HCT116 (cell line): ENCODE measurements at regions not wholly inside any gene's neighbourhood (a gene's known extent, or its start where the extent isn't known, plus 50 kb on each side); places are given as distances from the start of the nearest gene placed in this dataset.

ENCODE experiments used
- ATAC-seq: fragments of 200-7000 bp; cut with Tn5 transposase; 2 replicates; pipeline ENCODE4 v1.9.1; 2020; ENCODE audit warnings: mild to moderate bottlenecking, moderate library complexity
- BruUV-seq: library from RNA; stranded (reverse); fragments of 400-500 nt; replicated peaks from 2 replicates; lab custom pipeline; 2021; lab: Mats Ljungman, UMichigan
- CTCF ChIA-PET: fragments of 300-600 bp; sonication (Branson Sonifier 250); formaldehyde crosslinking; loops from one replicate; lab custom pipeline; 2021; ENCODE audit warnings: antibody characterized with exemption; lab: Charles Lee
- POLR2A ChIA-PET: fragments of 300-600, 350-600 bp; sonication (Branson Sonifier 250); formaldehyde crosslinking; loops from one replicate; lab custom pipeline; 2021; ENCODE audit warnings: antibody characterized with exemption; lab: Charles Lee
- RAD21 ChIA-PET, 2 experiments: fragments of 300-600 bp; sonication (Branson Sonifier 250); formaldehyde crosslinking; loops; one replicate each; lab custom pipeline; 2023; ENCODE audit warnings: low total read pairs in 2 of 2; ENCODE audit not compliant: uncharacterized antibody in 2 of 2, unreplicated experiment in 2 of 2, low non-redundant PET in 1 of 2; lab: Charles Lee
- DNase-seq: peaks from one replicate; pipeline ENCODE4 v3.0.0-alpha.2; 2010; ENCODE audit warnings: low read depth, low spot score
- H2AFZ ChIP-seq: fragments of 200-600 bp; shearing (Covaris generic), sonication (generic); 2 replicates; pipeline ENCODE4 v1.6.1; 2017; ENCODE audit warnings: low read depth, mixed run types, mixed read lengths, antibody characterized with exemption, low read length; ENCODE audit not compliant: poor library complexity, severe bottlenecking
- H3K27ac ChIP-seq: 2 replicates; pipeline ENCODE4 v1.5.1; 2012; ENCODE audit warnings: low read depth, low read length
- H3K27me3 ChIP-seq: fragments of 200-600 bp; sonication (generic); 2 replicates; pipeline ENCODE4 v1.6.1; 2016; ENCODE audit warnings: mixed run types, low read length, mixed read lengths; ENCODE audit not compliant: insufficient read depth
- H3K36me3 ChIP-seq, 2 experiments: fragments of 200-500 bp in 1 of 2; fragments of 200-600 bp in 1 of 2; sonication (Bioruptor generic) in 1 of 2; sonication (generic) in 1 of 2; 2 replicates each; pipeline versions ENCODE4 v1.5.1 to v1.6.1; 2014 to 2016; ENCODE audit warnings: low read length in 2 of 2, inconsistent platforms in 1 of 2, mixed read lengths in 1 of 2, mixed run types in 1 of 2; ENCODE audit not compliant: insufficient read depth in 2 of 2, control insufficient read depth in 1 of 2
- H3K4me1 ChIP-seq, 2 experiments: fragments of 200-600 bp in 1 of 2; sonication (generic) in 1 of 2; 2 replicates each; pipeline versions ENCODE4 v1.5.1 to v1.6.1; 2012 to 2017; ENCODE audit warnings: low read length in 2 of 2, inconsistent platforms in 1 of 2, mild to moderate bottlenecking in 1 of 2, mixed read lengths in 1 of 2, mixed run types in 1 of 2, moderate library complexity in 1 of 2; ENCODE audit not compliant: insufficient read depth in 2 of 2, control insufficient read depth in 1 of 2
- H3K4me2 ChIP-seq: fragments of 200-600 bp; sonication (generic); 2 replicates; pipeline ENCODE4 v1.6.1; 2017; ENCODE audit warnings: mixed run types, low read length, mixed read lengths
- H3K4me3 ChIP-seq, 2 experiments: fragments of 200-600 bp in 1 of 2; sonication (generic) in 1 of 2; replicated peaks in 1 of 2; 2 replicates each; pipeline ENCODE4 v1.5.1; 2011 to 2016; ENCODE audit warnings: low read length in 2 of 2, control low read depth in 1 of 2, low read depth in 1 of 2, mild to moderate bottlenecking in 1 of 2, mixed read lengths in 1 of 2, mixed run types in 1 of 2
- H3K79me2 ChIP-seq: fragments of 200-600 bp; sonication (generic); 2 replicates; pipeline ENCODE4 v1.6.1; 2017; ENCODE audit warnings: mild to moderate bottlenecking, mixed run types, low read length, moderate library complexity, mixed read lengths; ENCODE audit not compliant: insufficient read depth
- H3K9ac ChIP-seq: fragments of 200-600 bp; sonication (generic); 2 replicates; pipeline ENCODE4 v1.6.1; 2016; ENCODE audit warnings: low read length, mixed read lengths
- H3K9me2 ChIP-seq: fragments of 200-600 bp; sonication (generic), shearing (Covaris generic); 2 replicates; pipeline ENCODE4 v1.6.1; 2017; ENCODE audit warnings: mixed run types, mild to moderate bottlenecking, moderate library complexity; ENCODE audit not compliant: insufficient read depth
- H3K9me3 ChIP-seq, 2 experiments: fragments of 200-500 bp in 1 of 2; fragments of 200-600 bp in 1 of 2; sonication (Bioruptor generic) in 1 of 2; sonication (generic) in 1 of 2; 2 replicates each; pipeline ENCODE4 v1.6.1; 2014 to 2017; ENCODE audit warnings: low read length in 2 of 2, mixed read lengths in 2 of 2, inconsistent platforms in 1 of 2, low read depth in 1 of 2, mild to moderate bottlenecking in 1 of 2, mixed run types in 1 of 2, moderate library complexity in 1 of 2; ENCODE audit not compliant: control insufficient read depth in 1 of 2, insufficient read depth in 1 of 2
- H4K20me1 ChIP-seq: fragments of 200-600 bp; sonication (generic), shearing (Covaris generic); 2 replicates; pipeline ENCODE4 v1.6.1; 2017; ENCODE audit warnings: mixed run types, mild to moderate bottlenecking, moderate library complexity; ENCODE audit not compliant: insufficient read depth
- CBX3 ChIP-seq: IDR thresholded peaks from 2 replicates; pipeline ENCODE4 v1.6.1; 2012; ENCODE audit warnings: low read depth
- EGR1 ChIP-seq: IDR thresholded peaks from 2 replicates; pipeline ENCODE4 v1.6.1; 2012; ENCODE audit warnings: low read depth
- EZH2phosphoT487 ChIP-seq: fragments of 200-600 bp; IDR thresholded peaks from 2 replicates; pipeline ENCODE4 v1.6.1; 2018; ENCODE audit warnings: antibody characterized with exemption, borderline replicate concordance
- POLR2A ChIP-seq: IDR thresholded peaks from 2 replicates; pipeline ENCODE4 v1.7.0; 2011; ENCODE audit warnings: borderline replicate concordance; ENCODE audit not compliant: insufficient read depth, insufficient read length; ENCODE audit errors: extremely low read depth
- TCF7L2 ChIP-seq: IDR thresholded peaks from 2 replicates; pipeline ENCODE4 v1.7.0; 2011; ENCODE audit warnings: borderline replicate concordance, inconsistent platforms; ENCODE audit not compliant: insufficient read depth, insufficient read length; ENCODE audit errors: extremely low read depth
- ZNF274 ChIP-seq: fragments of 200-500 bp; sonication (Bioruptor generic); IDR thresholded peaks from 2 replicates; pipeline ENCODE4 v1.6.1; 2014; ENCODE audit warnings: mild to moderate bottlenecking, low read depth, low read length, inconsistent platforms
- intact Hi-C: fragments of 100-400 bp; cut with micrococcal nuclease; formaldehyde crosslinking; loops from 2 replicates; pipeline ENCODE4 v1.10.0; 2022
- TF ChIP-seq, protein P1 (sequence below): IDR thresholded peaks from 2 replicates; pipeline ENCODE4 v1.6.1; 2011; ENCODE audit warnings: mild to moderate bottlenecking, low read length, moderate library complexity; ENCODE audit not compliant: insufficient replicate concordance; ENCODE audit errors: extremely low read depth

DNA sequence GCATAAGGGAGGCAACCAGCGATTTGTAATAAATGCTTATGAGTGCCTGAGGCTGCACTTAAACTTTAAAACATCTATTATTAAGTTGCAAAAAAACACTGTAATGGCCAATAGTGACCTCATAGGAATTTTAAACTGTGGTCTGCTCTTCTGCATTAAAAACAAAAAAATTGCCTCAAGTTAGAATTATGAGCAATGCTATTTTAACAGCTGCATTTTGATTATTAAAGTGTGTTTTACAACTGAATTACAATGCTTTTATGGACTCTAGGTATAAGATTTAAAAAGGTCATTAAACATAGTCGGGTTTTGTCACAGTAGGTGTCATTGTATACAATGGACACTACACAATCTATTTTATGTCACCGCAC lies 528.7 kb upstream of the FANCL start:
- Histone ChIP-seq H3K36me3 (no peaks in the 10 kb centered on the region), H3K27ac (no peak overlapping the region), H3K9me2 (no peaks in the 10 kb centered on the region)
- TF ChIP-seq TCF7L2 (no peak), EGR1 (no peak), ZNF274 (no peak), CBX3 (no peak), POLR2A (no peak), EZH2phosphoT487 (0 out of 2 replicates have a peak, but pooled peaks have one; percentile 53)
- TF ChIP-seq, protein P1, sequence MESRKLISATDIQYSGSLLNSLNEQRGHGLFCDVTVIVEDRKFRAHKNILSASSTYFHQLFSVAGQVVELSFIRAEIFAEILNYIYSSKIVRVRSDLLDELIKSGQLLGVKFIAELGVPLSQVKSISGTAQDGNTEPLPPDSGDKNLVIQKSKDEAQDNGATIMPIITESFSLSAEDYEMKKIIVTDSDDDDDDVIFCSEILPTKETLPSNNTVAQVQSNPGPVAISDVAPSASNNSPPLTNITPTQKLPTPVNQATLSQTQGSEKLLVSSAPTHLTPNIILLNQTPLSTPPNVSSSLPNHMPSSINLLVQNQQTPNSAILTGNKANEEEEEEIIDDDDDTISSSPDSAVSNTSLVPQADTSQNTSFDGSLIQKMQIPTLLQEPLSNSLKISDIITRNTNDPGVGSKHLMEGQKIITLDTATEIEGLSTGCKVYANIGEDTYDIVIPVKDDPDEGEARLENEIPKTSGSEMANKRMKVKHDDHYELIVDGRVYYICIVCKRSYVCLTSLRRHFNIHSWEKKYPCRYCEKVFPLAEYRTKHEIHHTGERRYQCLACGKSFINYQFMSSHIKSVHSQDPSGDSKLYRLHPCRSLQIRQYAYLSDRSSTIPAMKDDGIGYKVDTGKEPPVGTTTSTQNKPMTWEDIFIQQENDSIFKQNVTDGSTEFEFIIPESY = no peak
- TF ChIP-seq, all 23 proteins: peak for 1
- ChIA-PET CTCF (no interaction called here), RAD21 (no interaction called here), POLR2A (no interaction called here)
- Histone ChIP-seq H3K27me3 (peaks cover 79% of the 10 kb centered on the region), H3K4me1 (no peaks in the 10 kb centered on the region), H3K4me2 (no peak overlapping the region), H4K20me1 (no peaks in the 10 kb centered on the region), H3K9ac (no peak overlapping the region), H3K79me2 (no peaks in the 10 kb centered on the region), H3K4me3 (no peak overlapping the region), H3K9me3 (no peaks in the 10 kb centered on the region), H2AFZ (no peak overlapping the region)
- intact Hi-C loops = loop anchor here (10.0 kb wide), 1 partner anchor 1905 kb away; no protein-coding TSS in a partner anchor
- BruUV-seq = no TSS peak
- DNase-seq (no peak), ATAC-seq (no peak)
